22Rv1 (cell line): ENCODE measurements at regions not wholly inside any gene's neighbourhood (a gene's known extent, or its start where the extent isn't known, plus 50 kb on each side); places are given as distances from the start of the nearest gene placed in this dataset.

ENCODE experiments used
- H3K27ac ChIP-seq: fragments of 450-650 bp; 2 replicates; pipeline ENCODE4 v1.5.1; 2017
- CTCF ChIP-seq: fragments of 450-650 bp; IDR thresholded peaks from 2 replicates; pipeline ENCODE4 v1.5.1; 2017; ENCODE audit warnings: mild to moderate bottlenecking
- ZFX ChIP-seq: fragments of 450-650 bp; IDR thresholded peaks from 2 replicates; pipeline ENCODE4 v1.6.1; 2017; ENCODE audit warnings: antibody characterized with exemption, borderline replicate concordance

DNA sequence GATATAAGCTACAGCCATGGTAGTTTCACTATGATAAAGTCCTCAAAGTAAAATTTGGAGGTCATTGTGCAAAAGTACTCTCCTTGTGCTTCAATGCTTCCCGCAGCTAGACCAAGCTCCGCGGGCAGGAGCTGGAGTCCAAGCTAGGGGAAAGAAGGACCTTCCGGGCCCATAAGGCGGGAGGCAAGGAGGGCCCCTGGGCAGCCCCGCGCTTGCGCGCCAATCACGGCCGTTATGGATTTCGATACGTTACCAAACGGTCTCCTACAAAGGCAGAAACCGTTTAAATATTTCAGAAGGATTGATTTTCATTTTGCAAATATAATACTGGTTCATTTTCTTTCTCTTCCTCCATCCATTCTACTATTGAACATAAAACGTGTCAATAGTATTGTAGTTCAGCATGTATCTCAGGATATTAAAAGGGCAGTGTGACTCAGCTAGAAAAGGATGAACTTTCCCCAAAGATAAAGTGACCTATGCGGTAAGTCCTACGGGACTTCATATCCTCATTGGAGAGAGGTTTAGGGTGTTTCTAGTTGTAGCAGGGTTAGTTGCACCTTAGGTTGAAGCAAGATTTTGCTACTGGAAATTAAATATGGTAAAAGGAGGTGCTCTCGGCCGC lies 128.0 kb downstream of the KIF20B start:
- H3K27ac ChIP-seq, result no peak overlapping the region
- no peak for TF ChIP-seq CTCF
- TF ChIP-seq ZFX, result no peak

GRCh38 chr10:89829887-89830269 lies 128.5 kb downstream of the KIF20B start:
- H3K27ac ChIP-seq, result no peak overlapping the region
- TF ChIP-seq CTCF (no peak), ZFX (no peak)

- no peak for TF ChIP-seq ZFX
- no peak for TF ChIP-seq CTCF
Observed at GRCh38 chr10:89830624-89831023, 129.2 kb downstream of the KIF20B start.

DNA sequence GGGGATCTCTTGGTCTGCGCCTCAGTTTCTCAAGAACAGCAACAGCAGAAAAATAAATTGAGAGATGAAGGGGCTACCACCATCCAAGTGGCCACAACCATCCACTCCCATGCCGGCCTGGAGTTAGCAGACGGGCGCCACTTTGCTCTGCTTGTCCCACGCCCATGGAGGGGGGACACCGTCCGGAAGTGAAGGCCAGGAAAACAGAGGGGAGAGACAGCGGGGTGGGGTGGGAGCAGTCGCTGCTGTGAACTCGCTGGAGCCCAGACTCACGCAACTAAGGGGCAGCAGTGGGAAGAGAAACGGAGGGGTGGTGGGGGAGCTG lies 135.4 kb downstream of the KIF20B start:
- no peak for TF ChIP-seq ZFX
- no peak for TF ChIP-seq CTCF
- H3K27ac ChIP-seq, result no peak overlapping the region

More at GRCh38 chr10:89830624-89831023, 129.2 kb downstream of the KIF20B start:
- H3K27ac ChIP-seq, result no peak overlapping the region

DNA sequence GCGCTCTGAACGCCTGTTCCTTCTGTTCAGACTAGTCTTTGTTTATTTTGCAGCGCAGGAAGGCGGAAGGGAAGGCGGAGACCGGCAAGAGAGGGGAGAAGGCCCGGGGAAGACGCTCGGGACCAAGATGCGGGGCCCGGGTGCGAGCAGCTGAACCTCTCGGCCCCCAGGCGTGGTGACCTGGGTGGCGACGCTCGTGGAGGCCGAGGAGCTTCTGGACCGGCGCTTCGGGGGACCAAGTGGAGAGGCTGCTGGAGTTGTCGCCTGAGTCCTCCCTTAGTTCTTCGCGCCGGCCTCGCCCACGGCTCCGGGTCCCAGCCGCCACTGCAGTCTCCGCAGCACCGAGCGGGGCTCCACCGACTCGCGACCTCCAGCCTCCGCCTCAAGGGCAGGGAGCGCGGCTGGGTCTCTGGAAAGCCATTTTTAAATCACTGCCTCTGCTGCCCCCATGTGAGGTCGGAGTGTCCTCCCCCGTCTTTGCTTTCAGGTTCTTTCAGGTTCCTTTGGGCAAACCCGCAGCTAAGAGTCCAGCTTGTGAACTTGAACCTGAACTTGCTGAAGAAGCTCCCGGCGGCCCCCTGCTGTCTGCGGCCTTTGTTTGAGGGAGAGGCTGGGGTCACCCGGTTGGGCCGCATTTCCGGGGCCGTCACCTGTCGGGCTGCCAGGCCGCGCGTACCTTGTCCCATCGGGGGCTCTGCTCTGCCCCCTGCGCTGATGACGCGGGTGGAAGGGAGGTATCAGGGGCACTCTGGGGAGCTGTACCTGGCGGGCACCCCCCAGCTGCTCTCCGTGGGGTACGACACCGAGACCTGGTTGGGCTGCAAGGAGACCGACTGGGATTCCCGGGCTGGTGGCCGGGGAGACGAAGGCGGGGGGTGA lies 136.0 kb downstream of the KIF20B start:
- TF ChIP-seq CTCF, result no peak
- TF ChIP-seq ZFX, result no peak
- H3K27ac ChIP-seq, result no peak overlapping the region

GRCh38 chr10:89838044-89838615 lies 136.7 kb downstream of the KIF20B start:
- no peak for TF ChIP-seq ZFX
- no peak for TF ChIP-seq CTCF
- H3K27ac ChIP-seq, result no peak overlapping the region
